ENCODE measurements at regions not wholly inside any gene's neighbourhood (a gene's known extent, or its start where the extent isn't known, plus 50 kb on each side); places are given as distances from the start of the nearest gene placed in this dataset.

- H3K27ac ChIP-seq, result no peak overlapping the region
- TF ChIP-seq CTCF (conservative IDR thresholded peaks at IDR 0.05), result no peak
Observed at GRCh38 chr2:34123996-34124785, 525.1 kb upstream of the FAM98A start.

GRCh38 chr2:34121076-34121475, 522.0 kb upstream of the FAM98A start:
- no peak overlapping the region for H3K27ac ChIP-seq
- no peak for TF ChIP-seq CTCF (conservative IDR thresholded peaks at IDR 0.05)

- H3K27ac ChIP-seq, result no peak overlapping the region
- TF ChIP-seq CTCF (conservative IDR thresholded peaks at IDR 0.05), result no peak
Observed at GRCh38 chr2:34115076-34115475, 516.0 kb upstream of the FAM98A start.

GRCh38 chr2:34112161-34112560, 513.1 kb upstream of the FAM98A start:
- H3K27ac ChIP-seq, result no peak overlapping the region
- no peak for TF ChIP-seq CTCF (conservative IDR thresholded peaks at IDR 0.05)

GRCh38 chr2:34110392-34110791, 511.3 kb upstream of the FAM98A start:
- TF ChIP-seq CTCF (conservative IDR thresholded peaks at IDR 0.05), result no peak
- H3K27ac ChIP-seq, result no peak overlapping the region

- TF ChIP-seq CTCF (conservative IDR thresholded peaks at IDR 0.05), result no peak
- H3K27ac ChIP-seq, result no peak overlapping the region
Observed at GRCh38 chr2:34107811-34108210, 508.7 kb upstream of the FAM98A start.

GRCh38 chr2:34105006-34105767, 506.1 kb upstream of the FAM98A start:
- H3K27ac ChIP-seq, result no peak overlapping the region
- TF ChIP-seq CTCF (conservative IDR thresholded peaks at IDR 0.05), result no peak

Data from VCaP (cell line).